Adrenal gland (tissue), 5 donors: ENCODE measurements at regions not wholly inside any gene's neighbourhood (a gene's known extent, or its start where the extent isn't known, plus 50 kb on each side); places are given as distances from the start of the nearest gene placed in this dataset.

Experiments used
- POLR2A ChIP-seq, 2 donors: fragments of 450-650 bp; IDR thresholded peaks; one replicate each; pipeline ENCODE4 v1.6.1; 2017; ENCODE audit warnings: antibody characterized with exemption in 2 of 2, mild to moderate bottlenecking in 2 of 2, moderate library complexity in 1 of 2
- TF ChIP-seq, protein P1 (sequence below), 6 experiments: fragments of 450-650 bp in 4 of 6; fragments of 200-600 bp in 2 of 6; sonication (generic) in 1 of 6; IDR thresholded peaks; 1 replicate in 5 of 6; 2 replicates in 1 of 6; pipeline versions ENCODE4 v1.5.1 to v1.8.0; 2016 to 2021; ENCODE audit warnings: antibody characterized with exemption in 6 of 6, mild to moderate bottlenecking in 2 of 6, moderate library complexity in 1 of 6
- donor health status: DM: no; HTN: no; CAD: no.

DNA sequence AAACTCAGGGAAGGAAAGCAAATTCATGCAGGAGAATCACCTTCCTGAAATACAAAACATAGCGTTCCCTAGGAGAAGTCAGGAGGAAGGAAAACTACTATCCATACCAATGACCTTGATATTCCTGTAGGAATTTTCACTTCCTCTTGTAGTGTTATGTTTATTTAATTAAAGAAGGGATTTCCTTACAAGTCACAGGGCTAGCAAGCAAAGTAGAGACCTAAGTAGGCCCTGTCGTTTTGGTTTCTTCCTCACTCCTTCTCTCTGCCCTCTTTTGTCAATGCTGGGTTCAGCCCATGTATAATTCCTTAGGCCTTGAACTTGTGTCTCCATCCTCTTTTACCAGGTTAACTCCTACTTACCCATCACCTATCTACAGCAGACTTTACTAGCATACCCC lies 435.2 kb upstream of the LRATD1 start:
- TF ChIP-seq, protein P1, sequence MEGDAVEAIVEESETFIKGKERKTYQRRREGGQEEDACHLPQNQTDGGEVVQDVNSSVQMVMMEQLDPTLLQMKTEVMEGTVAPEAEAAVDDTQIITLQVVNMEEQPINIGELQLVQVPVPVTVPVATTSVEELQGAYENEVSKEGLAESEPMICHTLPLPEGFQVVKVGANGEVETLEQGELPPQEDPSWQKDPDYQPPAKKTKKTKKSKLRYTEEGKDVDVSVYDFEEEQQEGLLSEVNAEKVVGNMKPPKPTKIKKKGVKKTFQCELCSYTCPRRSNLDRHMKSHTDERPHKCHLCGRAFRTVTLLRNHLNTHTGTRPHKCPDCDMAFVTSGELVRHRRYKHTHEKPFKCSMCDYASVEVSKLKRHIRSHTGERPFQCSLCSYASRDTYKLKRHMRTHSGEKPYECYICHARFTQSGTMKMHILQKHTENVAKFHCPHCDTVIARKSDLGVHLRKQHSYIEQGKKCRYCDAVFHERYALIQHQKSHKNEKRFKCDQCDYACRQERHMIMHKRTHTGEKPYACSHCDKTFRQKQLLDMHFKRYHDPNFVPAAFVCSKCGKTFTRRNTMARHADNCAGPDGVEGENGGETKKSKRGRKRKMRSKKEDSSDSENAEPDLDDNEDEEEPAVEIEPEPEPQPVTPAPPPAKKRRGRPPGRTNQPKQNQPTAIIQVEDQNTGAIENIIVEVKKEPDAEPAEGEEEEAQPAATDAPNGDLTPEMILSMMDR (IDR thresholded peaks at IDR 0.05): no peak
- TF ChIP-seq POLR2A (IDR thresholded peaks at IDR 0.05): no peak
